ENCODE measurements at regions not wholly inside any gene's neighbourhood (a gene's known extent, or its start where the extent isn't known, plus 50 kb on each side); places are given as distances from the start of the nearest gene placed in this dataset.

DNA sequence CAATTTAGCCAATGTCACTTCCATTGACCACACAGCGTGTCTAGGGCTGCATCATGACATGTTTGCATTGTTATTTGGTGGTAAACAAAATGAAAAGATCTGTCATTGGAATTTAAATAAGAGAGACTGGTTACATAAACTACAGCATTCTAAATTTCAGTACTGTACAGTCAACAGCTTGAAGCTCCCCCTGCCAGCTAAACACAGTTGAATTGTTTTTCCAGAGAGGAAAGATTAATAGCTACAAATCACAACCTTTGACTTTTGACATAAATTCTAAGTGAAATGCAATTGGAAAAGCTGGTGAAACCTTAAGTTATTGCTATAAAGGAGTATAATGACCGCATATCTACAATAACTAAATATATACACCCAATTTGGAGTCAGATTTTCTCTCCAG, 1600.0 kb upstream of the ACVR2A start:
- intact Hi-C loops (cut with micrococcal nuclease; ENCODE audit: unreplicated experiment): no loop called here
- Histone ChIP-seq H3K27me3 (replicated peaks; ENCODE audit: insufficient read depth, low read depth, low read length, poor library complexity) (peaks cover 59% of the 10 kb centered on the region), H3K4me1 (ENCODE audit: insufficient read depth, low read length, poor library complexity, severe bottlenecking) (no peaks in the 10 kb centered on the region), H3K4me3 (ENCODE audit: low read depth, low read length, poor library complexity, severe bottlenecking) (no peak overlapping the region), H3K27ac (ENCODE audit: low read depth, low read length, poor library complexity, severe bottlenecking) (no peak overlapping the region), H3K36me3 (ENCODE audit: insufficient read depth, low read length, poor library complexity, severe bottlenecking) (no peaks in the 10 kb centered on the region), H3K9me3 (ENCODE audit: low read depth, low read length, poor library complexity, severe bottlenecking) (no peaks in the 10 kb centered on the region)
- CTCF ChIA-PET: no interaction called here
- no peak for DNase-seq (ENCODE audit: low spot score)
- POLR2A ChIA-PET (ENCODE audit: low non-redundant PET): no interaction called here
- TF ChIP-seq, protein P1, sequence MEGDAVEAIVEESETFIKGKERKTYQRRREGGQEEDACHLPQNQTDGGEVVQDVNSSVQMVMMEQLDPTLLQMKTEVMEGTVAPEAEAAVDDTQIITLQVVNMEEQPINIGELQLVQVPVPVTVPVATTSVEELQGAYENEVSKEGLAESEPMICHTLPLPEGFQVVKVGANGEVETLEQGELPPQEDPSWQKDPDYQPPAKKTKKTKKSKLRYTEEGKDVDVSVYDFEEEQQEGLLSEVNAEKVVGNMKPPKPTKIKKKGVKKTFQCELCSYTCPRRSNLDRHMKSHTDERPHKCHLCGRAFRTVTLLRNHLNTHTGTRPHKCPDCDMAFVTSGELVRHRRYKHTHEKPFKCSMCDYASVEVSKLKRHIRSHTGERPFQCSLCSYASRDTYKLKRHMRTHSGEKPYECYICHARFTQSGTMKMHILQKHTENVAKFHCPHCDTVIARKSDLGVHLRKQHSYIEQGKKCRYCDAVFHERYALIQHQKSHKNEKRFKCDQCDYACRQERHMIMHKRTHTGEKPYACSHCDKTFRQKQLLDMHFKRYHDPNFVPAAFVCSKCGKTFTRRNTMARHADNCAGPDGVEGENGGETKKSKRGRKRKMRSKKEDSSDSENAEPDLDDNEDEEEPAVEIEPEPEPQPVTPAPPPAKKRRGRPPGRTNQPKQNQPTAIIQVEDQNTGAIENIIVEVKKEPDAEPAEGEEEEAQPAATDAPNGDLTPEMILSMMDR (conservative IDR thresholded peaks at IDR 0.05; ENCODE audit: low read depth, low read length): no peak
- no peak for TF ChIP-seq EZH2 (IDR thresholded peaks at IDR 0.05; ENCODE audit: borderline replicate concordance, low read depth, low read length, poor library complexity, severe bottlenecking)
- no TSS peak for BruUV-seq (replicated peaks)

- no TSS peak for BruUV-seq (replicated peaks)
- no peaks in the 10 kb centered on the region for H3K9me3 ChIP-seq (ENCODE audit: low read depth, low read length, poor library complexity, severe bottlenecking)
These were observed 1600.7 kb upstream of the ACVR2A start for GRCh38 chr2:146244131-146244530.

DNA sequence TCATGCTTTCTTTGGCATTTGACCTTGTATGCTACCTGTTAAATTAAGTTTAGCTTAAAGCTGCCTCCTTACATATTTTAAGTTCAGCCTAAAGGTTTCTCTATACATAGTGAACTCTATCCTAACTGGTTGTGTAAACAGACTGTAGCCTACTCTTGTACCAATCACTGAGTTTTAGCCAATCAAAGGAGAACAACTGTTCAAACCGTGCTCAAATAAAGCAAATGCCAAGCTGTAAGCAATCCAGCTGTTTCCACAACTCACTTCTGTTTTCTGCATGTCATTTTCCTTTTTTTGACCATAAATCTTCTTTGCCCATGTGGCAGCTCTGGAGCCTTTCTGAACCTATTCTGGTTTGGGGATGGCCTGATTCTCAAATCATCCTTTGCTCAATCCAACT, 1603.8 kb upstream of the ACVR2A start:
- Histone ChIP-seq H3K36me3 (ENCODE audit: insufficient read depth, low read length, poor library complexity, severe bottlenecking) (no peaks in the 10 kb centered on the region), H3K27ac (ENCODE audit: low read depth, low read length, poor library complexity, severe bottlenecking) (no peak overlapping the region), H3K27me3 (replicated peaks; ENCODE audit: insufficient read depth, low read depth, low read length, poor library complexity) (peaks cover 86% of the 10 kb centered on the region), H3K9me3 (ENCODE audit: low read depth, low read length, poor library complexity, severe bottlenecking) (no peaks in the 10 kb centered on the region), H3K4me3 (ENCODE audit: low read depth, low read length, poor library complexity, severe bottlenecking) (no peak overlapping the region), H3K4me1 (ENCODE audit: insufficient read depth, low read length, poor library complexity, severe bottlenecking) (no peaks in the 10 kb centered on the region)
- CTCF ChIA-PET: no interaction called here
- intact Hi-C loops (cut with micrococcal nuclease; ENCODE audit: unreplicated experiment): no loop called here
- POLR2A ChIA-PET (ENCODE audit: low non-redundant PET): no interaction called here
- no peak for DNase-seq (ENCODE audit: low spot score)
- TF ChIP-seq, protein P1 (conservative IDR thresholded peaks at IDR 0.05; ENCODE audit: low read depth, low read length): no peak
- TF ChIP-seq EZH2 (IDR thresholded peaks at IDR 0.05; ENCODE audit: borderline replicate concordance, low read depth, low read length, poor library complexity, severe bottlenecking): no peak
- no TSS peak for BruUV-seq (replicated peaks)

More at GRCh38 chr2:146244131-146244530, 1600.7 kb upstream of the ACVR2A start:
- Histone ChIP-seq H3K4me1 (ENCODE audit: insufficient read depth, low read length, poor library complexity, severe bottlenecking) (no peaks in the 10 kb centered on the region), H3K36me3 (ENCODE audit: insufficient read depth, low read length, poor library complexity, severe bottlenecking) (no peaks in the 10 kb centered on the region), H3K27me3 (replicated peaks; ENCODE audit: insufficient read depth, low read depth, low read length, poor library complexity) (peaks cover 59% of the 10 kb centered on the region), H3K27ac (ENCODE audit: low read depth, low read length, poor library complexity, severe bottlenecking) (no peak overlapping the region), H3K4me3 (ENCODE audit: low read depth, low read length, poor library complexity, severe bottlenecking) (no peak overlapping the region)
- ChIA-PET POLR2A (ENCODE audit: low non-redundant PET) (no interaction called here), CTCF (no interaction called here)
- DNase-seq (ENCODE audit: low spot score): no peak
- intact Hi-C loops (cut with micrococcal nuclease; ENCODE audit: unreplicated experiment): no loop called here
- TF ChIP-seq, protein P1 (conservative IDR thresholded peaks at IDR 0.05; ENCODE audit: low read depth, low read length): no peak
- TF ChIP-seq EZH2 (IDR thresholded peaks at IDR 0.05; ENCODE audit: borderline replicate concordance, low read depth, low read length, poor library complexity, severe bottlenecking): no peak
